Natural killer cell (primary cell): ENCODE measurements at regions not wholly inside any gene's neighbourhood (a gene's known extent, or its start where the extent isn't known, plus 50 kb on each side); places are given as distances from the start of the nearest gene placed in this dataset.

Source experiments
- ATAC-seq, 3 donors: fragments of 150-1000 bp in 2 of 3; fragments of 200-7000 bp in 1 of 3; cut with Tn5 transposase; 1 replicate in 1 of 3; 2 replicates in 2 of 3; pipeline ENCODE4 v1.10.0; 2021; ENCODE audit warnings: mild to moderate bottlenecking in 2 of 3, moderate library complexity in 2 of 3
- DNase-seq, 2 donors: peaks; one replicate each; pipeline versions ENCODE4 v3.0.0 to v3.0.0-alpha.2; 2013 to 2021; ENCODE audit warnings: mixed read lengths in 1 of 2
- H3K27ac ChIP-seq: one replicate; pipeline ENCODE4 v1.5.1; 2013; ENCODE audit warnings: mild to moderate bottlenecking, low read length
- H3K27me3 ChIP-seq: one replicate; pipeline ENCODE4 v1.6.1; 2013; ENCODE audit warnings: low read length; ENCODE audit not compliant: control insufficient read depth, insufficient read depth
- H3K36me3 ChIP-seq: one replicate; pipeline ENCODE4 v1.6.1; 2013; ENCODE audit warnings: low read length; ENCODE audit not compliant: control insufficient read depth, insufficient read depth
- H3K4me1 ChIP-seq: one replicate; pipeline ENCODE4 v1.6.1; 2013; ENCODE audit warnings: low read length; ENCODE audit not compliant: control insufficient read depth, insufficient read depth
- H3K4me3 ChIP-seq: one replicate; pipeline ENCODE4 v1.5.1; 2013; ENCODE audit warnings: low read length
- H3K9me3 ChIP-seq: one replicate; pipeline ENCODE4 v1.6.1; 2013; ENCODE audit warnings: low read length; ENCODE audit not compliant: control insufficient read depth, insufficient read depth
- H3K27ac Mint-ChIP-seq, 2 donors: one replicate each; pipeline ENCODE4 v1.8.0; 2022; ENCODE audit warnings: mild to moderate bottlenecking in 2 of 2, mixed read lengths in 2 of 2, moderate library complexity in 1 of 2
- H3K27me3 Mint-ChIP-seq, 2 donors: one replicate each; pipeline ENCODE4 v1.8.0; 2022; ENCODE audit warnings: low read depth in 2 of 2, mixed read lengths in 2 of 2
- H3K36me3 Mint-ChIP-seq: one replicate; pipeline ENCODE4 v1.8.0; 2022; ENCODE audit warnings: mixed read lengths
- H3K4me1 Mint-ChIP-seq, 2 donors: one replicate each; pipeline ENCODE4 v1.8.0; 2022; ENCODE audit warnings: mixed read lengths in 2 of 2
- H3K4me3 Mint-ChIP-seq: one replicate; pipeline ENCODE4 v1.8.0; 2022; ENCODE audit warnings: mild to moderate bottlenecking, moderate library complexity, mixed read lengths
- H3K9me3 Mint-ChIP-seq, 2 donors: one replicate each; pipeline ENCODE4 v1.8.0; 2022; ENCODE audit warnings: mixed read lengths in 2 of 2
- WGBS: methylation state at CpG from one replicate; pipeline ENCODE4 v1.1.7; 2013; ENCODE audit warnings: missing lambda C conversion rate; ENCODE audit not compliant: insufficient coverage; 5-methylcytosine and 5-hydroxymethylcytosine counted together
- intact Hi-C: fragments of 100-400 bp; cut with micrococcal nuclease; formaldehyde crosslinking; loops from one replicate; pipeline ENCODE4 v1.14.2; 2022
- TF ChIP-seq, protein P1 (sequence below): fragments of 200-600 bp; IDR thresholded peaks from one replicate; pipeline ENCODE4 v1.8.0; 2022; ENCODE audit warnings: antibody characterized with exemption

GRCh38 chr3:82143661-82144412 is 382.4 kb upstream of the GBE1 start:
- H3K4me1 ChIP-seq = no peaks in the 10 kb centered on the region
- TF ChIP-seq, protein P1, sequence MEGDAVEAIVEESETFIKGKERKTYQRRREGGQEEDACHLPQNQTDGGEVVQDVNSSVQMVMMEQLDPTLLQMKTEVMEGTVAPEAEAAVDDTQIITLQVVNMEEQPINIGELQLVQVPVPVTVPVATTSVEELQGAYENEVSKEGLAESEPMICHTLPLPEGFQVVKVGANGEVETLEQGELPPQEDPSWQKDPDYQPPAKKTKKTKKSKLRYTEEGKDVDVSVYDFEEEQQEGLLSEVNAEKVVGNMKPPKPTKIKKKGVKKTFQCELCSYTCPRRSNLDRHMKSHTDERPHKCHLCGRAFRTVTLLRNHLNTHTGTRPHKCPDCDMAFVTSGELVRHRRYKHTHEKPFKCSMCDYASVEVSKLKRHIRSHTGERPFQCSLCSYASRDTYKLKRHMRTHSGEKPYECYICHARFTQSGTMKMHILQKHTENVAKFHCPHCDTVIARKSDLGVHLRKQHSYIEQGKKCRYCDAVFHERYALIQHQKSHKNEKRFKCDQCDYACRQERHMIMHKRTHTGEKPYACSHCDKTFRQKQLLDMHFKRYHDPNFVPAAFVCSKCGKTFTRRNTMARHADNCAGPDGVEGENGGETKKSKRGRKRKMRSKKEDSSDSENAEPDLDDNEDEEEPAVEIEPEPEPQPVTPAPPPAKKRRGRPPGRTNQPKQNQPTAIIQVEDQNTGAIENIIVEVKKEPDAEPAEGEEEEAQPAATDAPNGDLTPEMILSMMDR = no peak
- H3K27ac ChIP-seq = no peak overlapping the region
- 86% methylated on average over 2 of the region's 3 CpGs for WGBS
- Mint-ChIP-seq H3K27me3 (no peaks in the 10 kb centered on the region), H3K4me3 (no peak overlapping the region), H3K9me3 (no peaks in the 10 kb centered on the region), H3K36me3 (no peaks in the 10 kb centered on the region), H3K27ac (no peak overlapping the region), H3K4me1 (no peaks in the 10 kb centered on the region)
- no peak overlapping the region for H3K4me3 ChIP-seq
- H3K36me3 ChIP-seq = no peaks in the 10 kb centered on the region
- intact Hi-C loops = no loop called here
- H3K27me3 ChIP-seq = no peaks in the 10 kb centered on the region
- no peaks in the 10 kb centered on the region for H3K9me3 ChIP-seq
- DNase-seq (no peak), ATAC-seq (no peak)

DNA sequence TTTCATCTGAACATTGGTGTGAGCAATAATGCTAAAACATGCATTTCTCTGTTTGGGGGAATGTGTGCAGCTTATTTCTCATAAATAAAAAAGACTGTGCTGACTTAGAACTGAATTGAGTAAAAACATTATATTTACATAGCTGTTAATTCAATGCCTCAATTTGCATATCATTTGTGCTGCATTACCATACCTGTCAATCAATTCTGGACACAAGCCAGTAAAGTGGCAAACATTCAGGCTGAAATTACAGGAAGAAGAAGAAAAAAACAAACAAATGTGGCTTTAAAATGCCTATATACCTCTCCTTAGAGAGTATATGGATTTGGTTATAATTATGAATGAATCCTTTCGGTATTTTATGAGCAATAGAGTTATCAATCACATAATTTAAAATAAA is 380.1 kb upstream of the GBE1 start:
- no CpG with 5 or more reads among the region's 1 CpG for WGBS
- Histone ChIP-seq H3K9me3 (no peaks in the 10 kb centered on the region), H3K27ac (no peak overlapping the region), H3K36me3 (no peaks in the 10 kb centered on the region), H3K4me3 (no peak overlapping the region), H3K27me3 (no peaks in the 10 kb centered on the region), H3K4me1 (no peaks in the 10 kb centered on the region)
- Mint-ChIP-seq H3K4me3 (no peak overlapping the region), H3K9me3 (no peaks in the 10 kb centered on the region), H3K36me3 (no peaks in the 10 kb centered on the region), H3K4me1 (no peaks in the 10 kb centered on the region), H3K27me3 (no peaks in the 10 kb centered on the region), H3K27ac (no peak overlapping the region)
- TF ChIP-seq, protein P1 = no peak
- intact Hi-C loops = no loop called here
- DNase-seq (no peak), ATAC-seq (no peak)

DNA sequence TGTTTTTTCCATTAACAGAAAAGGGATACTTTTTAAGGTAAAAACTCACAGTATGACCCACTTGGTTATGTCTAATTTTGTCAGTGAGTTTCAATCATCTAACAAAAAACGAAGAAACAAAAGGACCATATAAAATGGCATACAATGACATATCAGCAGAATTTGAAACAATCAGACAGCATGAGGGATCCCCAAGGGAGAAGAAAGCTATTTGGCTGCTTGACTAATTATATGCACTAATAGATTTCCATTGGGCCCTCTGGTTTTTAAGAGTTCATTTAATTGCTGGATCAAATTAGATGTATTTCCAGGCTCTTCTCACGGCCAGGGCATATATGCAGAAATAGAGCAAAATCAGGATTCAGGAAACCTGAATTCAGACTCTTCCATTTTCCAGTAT is 376.4 kb upstream of the GBE1 start:
- Histone ChIP-seq H3K4me3 (no peak overlapping the region), H3K27ac (no peak overlapping the region), H3K4me1 (no peaks in the 10 kb centered on the region), H3K27me3 (no peaks in the 10 kb centered on the region), H3K9me3 (no peaks in the 10 kb centered on the region), H3K36me3 (no peaks in the 10 kb centered on the region)
- H3K9me3 Mint-ChIP-seq = no peaks in the 10 kb centered on the region
- 71% methylated on average over 2 of the region's 2 CpGs for WGBS
- intact Hi-C loops = no loop called here
- no peak overlapping the region for H3K27ac Mint-ChIP-seq
- no peaks in the 10 kb centered on the region for H3K4me1 Mint-ChIP-seq
- H3K36me3 Mint-ChIP-seq = no peaks in the 10 kb centered on the region
- DNase-seq = no peak
- ATAC-seq = no peak
- TF ChIP-seq, protein P1 = no peak
- no peak overlapping the region for H3K4me3 Mint-ChIP-seq
- no peaks in the 10 kb centered on the region for H3K27me3 Mint-ChIP-seq

DNA sequence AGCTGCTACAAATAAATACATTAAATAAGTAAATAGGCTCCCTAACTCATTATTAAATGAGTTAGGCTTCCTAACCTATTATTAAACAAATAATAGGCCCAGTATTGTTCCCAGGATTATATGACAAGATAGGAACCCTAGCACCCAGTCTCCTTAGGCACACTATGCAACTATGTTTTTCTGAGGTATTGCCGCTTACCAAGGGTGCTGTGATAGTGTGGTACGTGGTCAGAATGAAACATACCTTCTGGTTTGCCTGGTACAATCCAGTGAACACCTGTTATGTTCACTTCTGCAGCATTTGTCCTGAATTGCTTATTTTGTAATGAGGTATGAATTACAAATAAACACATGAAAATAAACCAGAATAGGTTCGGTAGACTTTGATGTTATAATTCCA is 375.6 kb upstream of the GBE1 start:
- H3K36me3 Mint-ChIP-seq = no peaks in the 10 kb centered on the region
- H3K9me3 ChIP-seq = no peaks in the 10 kb centered on the region
- TF ChIP-seq, protein P1 = no peak
- 85% methylated on average over 2 of the region's 3 CpGs for WGBS
- intact Hi-C loops = no loop called here
- no peaks in the 10 kb centered on the region for H3K4me1 Mint-ChIP-seq
- H3K4me3 ChIP-seq = no peak overlapping the region
- H3K27me3 ChIP-seq = no peaks in the 10 kb centered on the region
- H3K36me3 ChIP-seq = no peaks in the 10 kb centered on the region
- no peak overlapping the region for H3K4me3 Mint-ChIP-seq
- ATAC-seq (no peak), DNase-seq (no peak)
- no peak overlapping the region for H3K27ac ChIP-seq
- no peak overlapping the region for H3K27ac Mint-ChIP-seq
- H3K9me3 Mint-ChIP-seq = no peaks in the 10 kb centered on the region
- no peaks in the 10 kb centered on the region for H3K27me3 Mint-ChIP-seq
- H3K4me1 ChIP-seq = no peaks in the 10 kb centered on the region
